GM12878 (cell line): ENCODE measurements at regions not wholly inside any gene's neighbourhood (a gene's known extent, or its start where the extent isn't known, plus 50 kb on each side); places are given as distances from the start of the nearest gene placed in this dataset.

Source experiments
- ATF2 ChIP-seq: IDR thresholded peaks from 2 replicates; pipeline ENCODE4 v1.6.1; 2012; ENCODE audit warnings: low read length, inconsistent platforms
- BACH1 ChIP-seq: fragments of 450-650 bp; IDR thresholded peaks from 2 replicates; pipeline ENCODE4 v1.6.1; 2017; ENCODE audit warnings: mild to moderate bottlenecking, borderline replicate concordance
- CHD1 ChIP-seq: IDR thresholded peaks from 2 replicates; pipeline ENCODE4 v1.6.1; 2012; ENCODE audit warnings: low read depth, low read length, improper control_type of control experiment
- E4F1 ChIP-seq: fragments of 450-650 bp; IDR thresholded peaks from 2 replicates; pipeline ENCODE4 v1.6.1; 2018; ENCODE audit warnings: borderline replicate concordance, mild to moderate bottlenecking; ENCODE audit not compliant: partially characterized antibody
- IKZF1 ChIP-seq: fragments of 450-650 bp; conservative IDR thresholded peaks from 2 replicates; pipeline ENCODE4 v1.6.1; 2017; ENCODE audit warnings: antibody characterized with exemption, mild to moderate bottlenecking
- LARP7 ChIP-seq: fragments of 450-650 bp; IDR thresholded peaks from 2 replicates; pipeline ENCODE4 v1.6.1; 2017; ENCODE audit warnings: mild to moderate bottlenecking
- MEF2A ChIP-seq: IDR thresholded peaks from 2 replicates; pipeline ENCODE4 v1.6.1; 2011; ENCODE audit warnings: low read depth, mild to moderate bottlenecking, low read length, moderate library complexity; ENCODE audit not compliant: insufficient read depth
- MLLT1 ChIP-seq: fragments of 450-650 bp; IDR thresholded peaks from 2 replicates; pipeline ENCODE4 v1.6.1; 2016; ENCODE audit warnings: mild to moderate bottlenecking
- RELA ChIP-seq: fragments of 450-650 bp; IDR thresholded peaks from 2 replicates; pipeline ENCODE4 v1.8.0; 2014; ENCODE audit warnings: borderline replicate concordance; ENCODE audit not compliant: partially characterized antibody
- WRNIP1 ChIP-seq: IDR thresholded peaks from 2 replicates; pipeline ENCODE4 v1.6.1; 2011; ENCODE audit warnings: low read depth, low read length, improper control_type of control experiment, borderline replicate concordance
- ZBTB33 ChIP-seq: fragments of 450-650 bp; IDR thresholded peaks from 2 replicates; pipeline ENCODE4 v1.6.1; 2017; ENCODE audit warnings: mild to moderate bottlenecking
- ZBTB4 ChIP-seq: fragments of 450-650 bp; formaldehyde crosslinking; IDR thresholded peaks from 2 replicates; pipeline ENCODE4 v1.4.0; 2022; ENCODE audit warnings: mild to moderate bottlenecking, moderate library complexity
- ZNF687 ChIP-seq: fragments of 450-650 bp; IDR thresholded peaks from 2 replicates; pipeline ENCODE4 v1.6.1; 2017; ENCODE audit warnings: mild to moderate bottlenecking, moderate library complexity

GRCh38 chr11:35077709-35078469 lies 61.1 kb upstream of the CD44 start (continued):
- TF ChIP-seq MEF2A (0 out of 2 replicates have a peak, but pooled peaks have one; percentile 3), BACH1 (no peak), CHD1 (no peak), E4F1 (no peak), ATF2 (peak; percentile 91), IKZF1 (peak; percentile 63), WRNIP1 (no peak), ZBTB33 (no peak), MLLT1 (no peak), ZNF687 (no peak), ZBTB4 (CRISPR knock-in tag) (no peak), LARP7 (no peak), RELA (no peak)
